ENCODE measurements at regions not wholly inside any gene's neighbourhood (a gene's known extent, or its start where the extent isn't known, plus 50 kb on each side); places are given as distances from the start of the nearest gene placed in this dataset.

DNA sequence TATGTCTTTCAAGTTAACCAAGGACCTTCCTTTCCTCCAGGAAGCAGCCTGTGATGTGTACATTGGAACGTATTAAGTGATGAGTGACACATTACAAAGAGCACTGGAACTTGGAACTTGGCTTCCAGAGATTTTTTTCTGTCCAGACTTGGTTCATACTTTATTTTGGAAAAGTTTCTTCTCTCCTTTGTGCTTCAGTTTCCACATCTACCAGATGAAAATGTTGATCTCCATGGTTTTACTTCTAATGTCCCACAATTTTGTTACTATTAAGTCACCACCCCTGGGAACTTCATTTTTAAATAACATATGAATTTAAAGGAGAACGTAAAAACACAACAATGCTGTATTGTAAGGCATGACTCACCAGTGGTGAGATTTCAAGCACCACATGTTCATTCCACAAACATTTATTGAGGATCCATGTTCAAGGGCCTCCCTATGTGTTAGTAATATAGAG is 290.7 kb upstream of the LMCD1 start:
- no peak for DNase-seq (ENCODE audit: low read depth)
- no peak overlapping the region for H3K4me3 ChIP-seq (ENCODE audit: control insufficient read depth, low read depth, low read length)
- TF ChIP-seq, protein P1, sequence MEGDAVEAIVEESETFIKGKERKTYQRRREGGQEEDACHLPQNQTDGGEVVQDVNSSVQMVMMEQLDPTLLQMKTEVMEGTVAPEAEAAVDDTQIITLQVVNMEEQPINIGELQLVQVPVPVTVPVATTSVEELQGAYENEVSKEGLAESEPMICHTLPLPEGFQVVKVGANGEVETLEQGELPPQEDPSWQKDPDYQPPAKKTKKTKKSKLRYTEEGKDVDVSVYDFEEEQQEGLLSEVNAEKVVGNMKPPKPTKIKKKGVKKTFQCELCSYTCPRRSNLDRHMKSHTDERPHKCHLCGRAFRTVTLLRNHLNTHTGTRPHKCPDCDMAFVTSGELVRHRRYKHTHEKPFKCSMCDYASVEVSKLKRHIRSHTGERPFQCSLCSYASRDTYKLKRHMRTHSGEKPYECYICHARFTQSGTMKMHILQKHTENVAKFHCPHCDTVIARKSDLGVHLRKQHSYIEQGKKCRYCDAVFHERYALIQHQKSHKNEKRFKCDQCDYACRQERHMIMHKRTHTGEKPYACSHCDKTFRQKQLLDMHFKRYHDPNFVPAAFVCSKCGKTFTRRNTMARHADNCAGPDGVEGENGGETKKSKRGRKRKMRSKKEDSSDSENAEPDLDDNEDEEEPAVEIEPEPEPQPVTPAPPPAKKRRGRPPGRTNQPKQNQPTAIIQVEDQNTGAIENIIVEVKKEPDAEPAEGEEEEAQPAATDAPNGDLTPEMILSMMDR (IDR thresholded peaks at IDR 0.05; ENCODE audit: control insufficient read depth, insufficient read depth, low read depth, low read length, missing control alignments), result no peak

- TF ChIP-seq, protein P1 (IDR thresholded peaks at IDR 0.05; ENCODE audit: control insufficient read depth, insufficient read depth, low read depth, low read length, missing control alignments), result no peak
- DNase-seq (ENCODE audit: low read depth), result no peak
- no peak overlapping the region for H3K4me3 ChIP-seq (ENCODE audit: control insufficient read depth, low read depth, low read length)
Measured at GRCh38 chr3:8212794-8213193, 288.8 kb upstream of the LMCD1 start.

DNA sequence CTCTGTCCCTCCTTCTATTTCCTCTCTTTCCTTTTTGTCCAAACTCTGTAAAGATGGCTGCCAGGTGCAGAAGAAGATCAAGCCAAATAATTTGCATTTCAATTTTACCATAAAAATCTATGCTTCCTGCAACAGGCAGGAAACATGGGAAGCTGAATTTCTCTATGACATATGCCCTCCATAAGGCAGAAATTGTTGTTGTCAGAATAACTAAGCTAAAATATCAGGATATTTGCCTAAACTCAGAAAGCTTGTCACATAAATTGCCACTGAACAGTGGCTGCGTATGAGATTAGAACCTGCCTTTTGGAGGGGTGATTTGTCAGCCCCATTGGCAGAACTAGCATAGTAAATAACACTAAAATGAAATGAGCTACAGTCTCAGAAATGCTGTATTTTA is 288.3 kb upstream of the LMCD1 start:
- no peak overlapping the region for H3K4me3 ChIP-seq (ENCODE audit: control insufficient read depth, low read depth, low read length)
- no peak for DNase-seq (ENCODE audit: low read depth)
- TF ChIP-seq, protein P1 (IDR thresholded peaks at IDR 0.05; ENCODE audit: control insufficient read depth, insufficient read depth, low read depth, low read length, missing control alignments), result no peak

DNA sequence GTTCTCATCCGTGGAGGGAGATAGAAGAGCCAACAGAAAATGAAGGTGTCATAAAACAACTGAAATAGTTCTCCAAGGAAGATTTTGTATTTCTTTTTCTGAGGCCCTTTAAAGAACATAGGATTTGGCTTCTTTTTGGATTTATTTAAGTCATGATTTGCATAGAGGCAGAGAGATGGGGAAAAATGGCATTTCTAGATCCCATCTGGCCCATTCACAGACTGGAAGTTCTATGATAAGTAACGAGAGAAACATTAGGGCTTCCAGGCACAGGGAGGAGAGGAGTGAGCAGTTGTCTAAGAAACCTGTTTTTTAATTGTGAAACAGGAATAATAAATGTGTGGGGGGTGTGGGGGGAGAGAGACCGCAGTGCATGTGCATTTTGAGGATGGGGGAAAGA is 285.8 kb upstream of the LMCD1 start:
- DNase-seq (ENCODE audit: low read depth), result no peak
- TF ChIP-seq, protein P1 (IDR thresholded peaks at IDR 0.05; ENCODE audit: control insufficient read depth, insufficient read depth, low read depth, low read length, missing control alignments), result no peak
- no peak overlapping the region for H3K4me3 ChIP-seq (ENCODE audit: control insufficient read depth, low read depth, low read length)

DNA sequence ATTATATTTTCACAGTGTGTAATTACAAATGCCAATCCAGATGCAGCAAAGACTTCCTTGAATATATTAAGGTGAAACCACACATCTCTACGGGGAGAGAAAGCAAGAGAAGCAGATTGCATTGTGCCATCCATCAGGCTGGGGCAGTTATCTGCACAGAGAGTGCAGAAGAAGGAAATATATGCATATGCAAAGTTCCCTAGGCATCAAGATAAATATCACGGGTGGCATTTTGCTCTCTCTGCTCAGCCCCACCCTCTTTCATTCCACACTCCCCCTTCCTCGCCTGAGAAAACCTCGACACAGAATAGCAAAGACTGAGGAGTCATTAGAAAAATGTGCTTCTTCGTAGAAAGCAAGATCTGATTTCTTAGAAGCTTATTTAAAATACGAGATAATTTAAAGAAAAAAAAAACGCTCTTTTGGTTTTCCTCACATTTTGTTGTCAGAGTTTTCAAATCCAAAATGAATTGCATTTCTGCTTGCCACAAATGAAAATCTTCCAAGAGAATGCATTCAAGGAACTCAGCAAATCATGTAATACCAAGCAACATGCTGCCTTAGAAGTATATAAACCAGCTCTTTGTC is 283.2 kb upstream of the LMCD1 start:
- H3K4me3 ChIP-seq (ENCODE audit: control insufficient read depth, low read depth, low read length), result no peak overlapping the region
- TF ChIP-seq, protein P1 (IDR thresholded peaks at IDR 0.05; ENCODE audit: control insufficient read depth, insufficient read depth, low read depth, low read length, missing control alignments), result no peak
- DNase-seq (ENCODE audit: low read depth), result no peak

GRCh38 chr3:8220291-8220690 is 281.3 kb upstream of the LMCD1 start:
- H3K4me3 ChIP-seq (ENCODE audit: control insufficient read depth, low read depth, low read length), result no peak overlapping the region
- TF ChIP-seq, protein P1 (IDR thresholded peaks at IDR 0.05; ENCODE audit: control insufficient read depth, insufficient read depth, low read depth, low read length, missing control alignments), result no peak
- DNase-seq (ENCODE audit: low read depth), result no peak
